SU-DHL-6 (cell line): ENCODE measurements at regions not wholly inside any gene's neighbourhood (a gene's known extent, or its start where the extent isn't known, plus 50 kb on each side); places are given as distances from the start of the nearest gene placed in this dataset.

ENCODE experiments used
- H2AFZ ChIP-seq: fragments of 200-600 bp; sonication (generic); 2 replicates; pipeline ENCODE4 v1.6.1; 2014; ENCODE audit warnings: low read depth, mild to moderate bottlenecking, moderate library complexity, mixed read lengths, antibody characterized with exemption, low read length; ENCODE audit not compliant: severe bottlenecking
- H3F3A ChIP-seq: fragments of 200-600 bp; shearing (Covaris generic); 2 replicates; pipeline ENCODE4 v1.6.0; 2016; ENCODE audit warnings: antibody characterized with exemption, mild to moderate bottlenecking; ENCODE audit not compliant: insufficient read depth
- H3K27ac ChIP-seq: fragments of 200-600 bp; sonication (generic); 2 replicates; pipeline ENCODE4 v1.5.1; 2016; ENCODE audit warnings: low read depth, mild to moderate bottlenecking, low read length, moderate library complexity, mixed read lengths
- H3K27me3 ChIP-seq: fragments of 200-600 bp; sonication (generic), shearing (Covaris generic); 2 replicates; pipeline ENCODE4 v1.6.0; 2014; ENCODE audit warnings: mild to moderate bottlenecking, low read length
- H3K36me3 ChIP-seq: fragments of 200-600 bp; sonication (generic); 2 replicates; pipeline ENCODE4 v1.6.1; 2014; ENCODE audit warnings: mild to moderate bottlenecking, low read length, mixed read lengths
- H3K4me2 ChIP-seq: fragments of 300-600, 200-600 bp; shearing (Covaris generic), sonication (generic); 2 replicates; pipeline ENCODE4 v1.6.0; 2014; ENCODE audit warnings: low read length, low read depth, mild to moderate bottlenecking; ENCODE audit not compliant: poor library complexity, severe bottlenecking
- H3K4me3 ChIP-seq: fragments of 200-600 bp; sonication (generic); 2 replicates; pipeline ENCODE4 v1.5.1; 2014; ENCODE audit warnings: antibody characterized with exemption, low read length, mild to moderate bottlenecking, mixed read lengths; ENCODE audit not compliant: insufficient read depth, poor library complexity, severe bottlenecking
- H3K79me2 ChIP-seq: fragments of 200-600 bp; sonication (generic); 2 replicates; pipeline ENCODE4 v1.6.1; 2014; ENCODE audit warnings: mild to moderate bottlenecking, low read length, moderate library complexity; ENCODE audit not compliant: insufficient read depth
- H3K9ac ChIP-seq: fragments of 200-600 bp; sonication (generic); 2 replicates; pipeline ENCODE4 v1.7.0; 2014; ENCODE audit warnings: mild to moderate bottlenecking, low read length
- H3K9me2 ChIP-seq: fragments of 200-600 bp; sonication (generic); replicated peaks from 2 replicates; pipeline ENCODE4 v1.6.1; 2014; ENCODE audit warnings: low read length; ENCODE audit not compliant: insufficient read depth
- H3K9me3 ChIP-seq: fragments of 200-600 bp; sonication (generic); 2 replicates; pipeline ENCODE4 v1.6.1; 2014; ENCODE audit warnings: low read length, mixed read lengths; ENCODE audit not compliant: insufficient read depth
- H4K20me1 ChIP-seq: fragments of 200-600 bp; sonication (generic); 2 replicates; pipeline ENCODE4 v1.6.1; 2014; ENCODE audit warnings: low read depth, mild to moderate bottlenecking, antibody characterized with exemption, low read length, moderate library complexity, mixed read lengths
- CTCF ChIP-seq: fragments of 200-600 bp; sonication (generic); IDR thresholded peaks from one replicate; pipeline ENCODE4 v1.5.1; 2017; ENCODE audit warnings: antibody characterized with exemption, mild to moderate bottlenecking, low read length, moderate library complexity; ENCODE audit not compliant: insufficient read depth, poor library complexity, severe bottlenecking
- EZH2phosphoT487 ChIP-seq: fragments of 200-600 bp; sonication (generic), shearing (Covaris generic); conservative IDR thresholded peaks from 2 replicates; pipeline ENCODE4 v1.6.1; 2018; ENCODE audit warnings: mild to moderate bottlenecking, antibody characterized with exemption, low read length, moderate library complexity, mixed read lengths

GRCh38 chr10:43735907-43736306, 87.2 kb upstream of the ZNF32 start:
- no peaks in the 10 kb centered on the region for H3K79me2 ChIP-seq
- no peak overlapping the region for H2AFZ ChIP-seq
- TF ChIP-seq CTCF (no peak), EZH2phosphoT487 (no peak)
- no peaks in the 10 kb centered on the region for H3F3A ChIP-seq
- H3K36me3 ChIP-seq, result no peaks in the 10 kb centered on the region
- no peak overlapping the region for H3K27ac ChIP-seq
- H3K27me3 ChIP-seq, result no peaks in the 10 kb centered on the region
- peaks cover under 1% of the 10 kb centered on the region; the same call in 1 of the 2 replicates for H3K9me3 ChIP-seq
- no peak overlapping the region for H3K4me3 ChIP-seq
- H4K20me1 ChIP-seq, result no peaks in the 10 kb centered on the region
- H3K9ac ChIP-seq, result no peak overlapping the region
- no peaks in the 10 kb centered on the region for H3K9me2 ChIP-seq
- H3K4me2 ChIP-seq, result no peak overlapping the region

- Histone ChIP-seq H4K20me1 (no peaks in the 10 kb centered on the region), H3K9me2 (no peaks in the 10 kb centered on the region), H2AFZ (no peak overlapping the region), H3K4me3 (no peak overlapping the region), H3K4me2 (no peak overlapping the region), H3K36me3 (no peaks in the 10 kb centered on the region), H3K79me2 (no peaks in the 10 kb centered on the region), H3K9me3 (peaks cover 4% of the 10 kb centered on the region; the same call in 1 of the 2 replicates), H3K27ac (no peak overlapping the region), H3K27me3 (no peaks in the 10 kb centered on the region), H3K9ac (no peak overlapping the region), H3F3A (no peaks in the 10 kb centered on the region)
- TF ChIP-seq CTCF, result no peak
- TF ChIP-seq EZH2phosphoT487, result no peak
Observed at GRCh38 chr10:43734716-43735115, 86.0 kb upstream of the ZNF32 start.

GRCh38 chr10:43731486-43731885, 82.8 kb upstream of the ZNF32 start:
- Histone ChIP-seq H4K20me1 (no peaks in the 10 kb centered on the region), H3K79me2 (no peaks in the 10 kb centered on the region), H3K4me2 (no peak overlapping the region), H3K27me3 (no peaks in the 10 kb centered on the region), H3K27ac (no peak overlapping the region), H3K9ac (no peak overlapping the region), H3F3A (no peaks in the 10 kb centered on the region), H3K9me3 (peaks cover 4% of the 10 kb centered on the region; the same call in 1 of the 2 replicates), H3K4me3 (no peak overlapping the region), H2AFZ (no peak overlapping the region), H3K36me3 (0 out of 2 replicates have a peak, but pooled peaks cover 3% of the 10 kb centered on the region), H3K9me2 (no peaks in the 10 kb centered on the region)
- no peak for TF ChIP-seq CTCF
- TF ChIP-seq EZH2phosphoT487, result no peak
